Muscle of arm (tissue), 1 donor: ENCODE measurements at regions not wholly inside any gene's neighbourhood (a gene's known extent, or its start where the extent isn't known, plus 50 kb on each side); places are given as distances from the start of the nearest gene placed in this dataset.
A peak's percentile ranks its signal among the peaks of the same experiment; 100 is the strongest.
"Not testable (repeated sequence)": the region's sequence is repeated elsewhere in the genome, so short reads cannot be mapped to it uniquely, and the experiment has no call there.

Experiments
- DNase-seq: peaks from one replicate; pipeline ENCODE4 v3.0.0-alpha.2; 2013

DNA sequence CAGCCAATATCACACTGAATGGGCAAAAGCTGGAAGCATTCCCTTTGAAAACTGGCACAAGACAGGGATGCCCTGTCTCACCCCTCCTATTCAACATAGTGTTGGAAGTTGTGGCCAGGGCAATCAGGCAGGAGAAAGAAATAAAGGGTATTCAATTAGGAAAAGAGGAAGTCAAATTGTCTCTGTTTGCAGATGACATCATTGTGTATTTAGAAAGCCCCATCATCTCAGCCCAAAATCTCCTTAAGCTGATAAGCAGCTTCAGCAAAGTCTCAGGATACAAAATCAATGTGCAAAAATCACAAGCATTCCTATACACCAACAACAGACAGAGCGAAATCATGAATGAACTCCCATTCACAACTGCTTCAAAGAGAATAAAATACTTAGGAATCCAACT, 223.2 kb downstream of the MEX3B start:
- not testable (repeated sequence) for DNase-seq

DNA sequence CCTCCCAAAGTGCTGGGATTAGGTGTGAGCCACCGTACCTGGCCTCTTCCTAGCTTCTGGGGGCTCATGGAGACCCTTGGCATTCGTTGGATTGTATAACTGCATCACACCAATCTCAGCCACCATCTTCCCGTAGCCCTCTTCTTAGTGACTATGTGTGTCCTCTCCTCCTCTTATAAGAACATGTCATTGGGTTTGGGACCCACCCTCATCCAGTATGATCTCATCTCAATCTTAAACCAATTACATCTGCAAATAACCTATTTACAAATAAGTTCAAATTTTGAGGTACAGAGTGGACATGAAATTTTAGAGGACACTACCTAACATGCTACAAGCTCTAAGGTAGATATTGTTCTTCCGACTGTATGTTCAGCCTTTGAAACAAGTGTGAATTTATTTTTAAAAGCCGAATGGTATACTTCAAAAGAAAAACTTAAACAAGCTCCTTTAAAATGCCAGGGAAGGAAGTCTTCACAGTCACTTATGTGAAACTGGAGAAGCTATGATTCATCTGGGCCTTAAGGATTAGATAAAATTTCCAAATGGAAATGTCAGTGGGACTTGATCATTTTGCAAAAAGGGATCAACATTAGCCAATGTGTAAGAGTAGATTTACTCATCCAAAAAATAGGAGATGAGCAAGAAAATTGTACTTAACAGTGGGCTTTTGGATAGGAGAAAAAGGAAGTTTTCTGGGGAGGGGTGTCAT, 225.7 kb downstream of the MEX3B start:
- DNase-seq = no peak

DNA sequence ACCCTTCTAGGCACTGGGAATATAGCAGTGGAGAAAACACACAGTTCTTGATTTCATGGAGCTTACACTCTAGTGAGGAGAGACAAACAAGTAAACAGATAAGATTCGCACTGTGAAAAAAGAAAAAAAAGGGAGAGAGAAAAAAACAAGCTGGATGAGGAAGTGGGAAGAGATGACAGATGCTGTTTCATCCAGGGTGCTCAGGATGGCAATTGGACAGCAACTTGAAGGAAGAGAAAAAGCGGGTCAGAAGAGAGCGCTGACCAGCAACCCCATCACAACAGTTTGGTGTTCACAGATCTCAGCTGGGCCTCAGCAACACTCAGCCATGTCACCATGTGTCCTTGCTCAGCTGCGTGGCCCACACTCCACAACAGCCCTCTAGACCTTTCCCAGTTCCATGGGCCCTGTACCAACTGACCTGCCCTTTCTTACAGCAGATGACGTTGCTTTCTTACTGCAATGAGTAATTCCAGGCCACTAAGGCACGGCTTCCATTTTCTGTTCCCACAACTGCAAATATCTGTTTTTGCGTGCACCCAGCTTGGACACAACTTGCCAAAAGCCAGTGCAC, 230.8 kb downstream of the MEX3B start:
- DNase-seq = no peak

DNA sequence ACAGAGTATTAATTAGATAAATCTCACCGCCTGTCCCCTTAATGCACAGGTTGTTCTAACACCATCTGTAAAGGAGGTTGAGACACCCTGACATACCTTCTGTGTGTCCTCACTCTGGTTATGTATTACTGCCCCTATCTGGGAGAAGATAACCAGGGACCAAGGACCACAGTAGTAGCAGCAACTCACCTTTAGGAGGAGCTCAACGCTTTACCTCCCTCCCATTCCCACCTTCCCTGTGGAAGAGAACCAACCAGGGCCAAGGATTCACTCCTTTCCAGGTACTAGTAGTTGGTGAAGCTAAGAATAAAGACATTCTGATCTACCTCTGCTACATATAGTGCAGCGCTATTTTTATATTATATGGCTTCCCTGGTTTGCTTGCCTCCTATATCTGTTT, 232.6 kb downstream of the MEX3B start:
- DNase-seq = no peak

DNA sequence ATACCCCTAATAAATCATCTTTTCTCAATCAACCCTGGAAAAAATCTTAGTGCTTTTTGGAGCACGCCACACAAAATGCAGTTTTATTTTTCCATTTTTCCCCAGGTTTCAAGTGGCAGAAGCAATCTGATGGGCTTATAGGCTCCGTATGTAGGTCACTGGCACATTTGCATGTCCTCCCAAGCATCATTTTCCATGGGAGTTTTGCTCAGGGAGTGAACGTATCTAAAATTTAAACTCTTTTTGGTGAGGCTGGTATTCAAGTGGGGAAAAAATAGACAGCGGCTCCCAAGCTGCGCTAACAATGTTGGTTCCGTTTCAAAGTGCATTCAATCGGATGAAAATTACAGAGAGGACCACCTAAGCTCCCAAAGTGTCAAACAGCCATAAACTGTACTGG, 233.4 kb downstream of the MEX3B start:
- DNase-seq = no peak

DNA sequence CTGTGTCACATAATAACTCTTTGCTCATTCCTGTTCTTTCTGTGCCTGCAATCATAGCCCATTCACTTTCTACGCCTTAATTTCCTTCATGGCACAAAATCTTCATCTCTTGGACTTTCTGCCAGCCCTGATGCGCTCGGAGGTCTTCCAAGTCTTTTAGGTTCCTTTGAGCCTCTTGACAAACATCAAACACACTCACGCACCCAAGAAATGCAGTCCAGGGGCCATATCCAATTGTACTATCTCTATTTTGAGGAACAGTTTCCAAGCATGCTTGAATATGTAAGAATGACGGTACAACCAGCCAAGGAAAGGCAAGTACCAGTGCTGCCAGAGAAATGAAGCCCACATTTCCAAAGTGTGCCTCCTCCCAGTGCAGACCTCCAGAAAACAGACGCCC, 234.1 kb downstream of the MEX3B start:
- DNase-seq = no peak

DNA sequence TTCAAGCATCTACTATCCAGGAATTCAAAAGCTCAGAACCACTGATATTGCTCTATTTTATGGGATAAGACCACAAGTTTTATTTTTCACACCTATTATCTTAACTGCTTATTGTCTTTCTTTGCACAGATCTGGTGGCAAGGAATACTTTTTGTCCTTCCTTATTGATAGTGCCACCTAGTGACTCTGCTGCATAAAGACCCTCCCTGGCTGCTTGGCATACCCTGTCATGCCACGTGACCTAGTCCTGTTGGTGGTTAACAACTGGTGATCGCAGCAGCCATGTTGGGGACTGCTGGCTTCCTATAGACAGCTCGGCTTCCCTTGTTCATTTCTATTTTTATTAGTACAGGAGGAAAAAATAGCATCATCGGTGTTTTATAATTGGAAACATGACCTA, 236.3 kb downstream of the MEX3B start:
- DNase-seq = no peak

DNA sequence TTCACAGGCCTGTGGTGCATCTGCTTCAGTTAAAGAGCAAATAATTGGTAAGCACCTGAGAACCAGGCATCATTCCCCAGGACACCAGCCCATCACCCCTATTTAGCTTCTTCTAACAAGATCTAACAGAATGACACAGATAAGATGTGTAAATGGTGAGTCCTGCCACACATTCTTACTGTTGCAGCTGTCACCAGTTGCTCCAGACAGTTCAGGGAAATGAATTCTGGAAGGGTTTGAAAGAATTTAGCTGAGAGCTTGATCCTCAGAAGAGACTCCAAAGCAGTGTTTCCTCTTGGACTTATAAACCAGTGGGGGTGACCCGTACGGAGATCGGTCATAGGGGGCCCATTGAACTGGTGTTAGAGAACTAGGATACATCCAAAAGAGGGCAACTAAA, 238.0 kb downstream of the MEX3B start:
- no peak for DNase-seq

DNA sequence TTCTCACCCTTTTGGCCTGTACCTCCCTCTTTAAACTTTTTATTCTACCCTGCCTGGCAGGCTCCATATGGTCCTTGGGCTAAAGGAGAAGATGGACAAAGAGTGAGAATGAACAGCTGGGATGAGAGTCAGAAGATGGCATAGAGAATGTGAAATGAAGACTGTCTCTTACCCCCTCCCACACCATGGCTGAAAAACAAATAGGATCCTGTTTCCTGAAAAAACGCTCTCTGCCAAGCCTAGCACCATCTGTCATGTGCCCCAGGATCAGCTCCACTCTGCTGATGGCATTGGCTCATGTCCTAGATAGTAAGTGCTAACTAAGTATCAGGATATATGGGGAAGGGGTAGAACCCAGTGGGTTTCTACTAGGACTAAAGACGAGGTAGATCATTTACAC, 238.6 kb downstream of the MEX3B start:
- no peak for DNase-seq

DNA sequence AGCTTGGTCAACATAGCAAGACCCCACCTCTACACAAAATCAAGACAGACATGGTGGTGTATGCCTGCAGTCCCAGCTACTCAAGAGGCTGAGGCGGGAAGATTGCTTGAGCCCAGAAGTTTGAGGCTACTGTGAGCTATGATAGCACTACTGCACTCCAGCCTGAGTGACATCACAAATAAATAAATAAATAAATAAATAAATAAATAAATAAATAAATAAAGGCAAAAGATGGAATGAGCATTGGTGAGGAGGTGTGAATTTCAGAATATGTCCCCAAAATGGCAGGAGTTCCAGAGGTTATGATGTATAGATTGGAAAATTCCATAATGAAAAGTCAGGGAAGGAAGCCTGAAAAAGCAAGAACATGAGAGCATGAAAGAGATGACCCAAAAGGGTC, 249.9 kb downstream of the MEX3B start:
- DNase-seq = no peak

DNA sequence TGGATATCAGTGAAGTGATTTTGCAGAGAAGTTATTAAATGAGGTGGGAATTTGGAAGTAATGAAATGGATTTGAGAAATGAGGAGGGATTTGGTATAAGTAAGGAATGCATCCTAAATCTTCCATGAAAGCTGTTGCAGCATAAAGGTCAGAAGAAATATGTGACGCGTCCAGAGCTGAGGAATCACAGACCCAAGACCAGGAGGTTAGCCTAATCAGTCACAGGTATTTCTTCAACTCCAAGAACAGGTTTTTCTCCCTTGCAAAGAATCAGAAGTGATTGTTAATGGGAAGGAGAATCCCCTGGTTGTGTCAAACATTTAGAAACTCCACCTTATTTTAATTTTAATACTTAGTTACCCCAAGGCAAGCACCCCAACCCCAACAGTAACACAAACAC, 253.2 kb downstream of the MEX3B start:
- DNase-seq = no peak

DNA sequence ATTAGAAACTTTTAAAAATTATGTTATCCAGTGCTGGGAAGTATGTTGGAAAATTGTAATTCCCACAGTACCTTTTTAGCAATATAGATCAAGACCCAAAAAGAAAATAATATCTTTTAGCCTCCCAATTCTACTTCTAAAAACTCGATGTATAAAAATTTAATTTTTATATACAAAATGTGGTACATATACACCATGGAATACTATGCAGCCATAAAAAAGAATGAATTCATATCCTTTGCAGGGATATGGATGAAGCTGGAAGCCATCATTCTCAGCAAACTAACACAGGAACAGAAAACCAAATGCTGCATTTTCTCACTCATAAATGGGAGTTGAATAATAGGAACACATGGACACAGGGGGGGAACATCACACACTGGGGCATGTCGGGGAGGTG, 254.5 kb downstream of the MEX3B start:
- not testable (repeated sequence) for DNase-seq

DNA sequence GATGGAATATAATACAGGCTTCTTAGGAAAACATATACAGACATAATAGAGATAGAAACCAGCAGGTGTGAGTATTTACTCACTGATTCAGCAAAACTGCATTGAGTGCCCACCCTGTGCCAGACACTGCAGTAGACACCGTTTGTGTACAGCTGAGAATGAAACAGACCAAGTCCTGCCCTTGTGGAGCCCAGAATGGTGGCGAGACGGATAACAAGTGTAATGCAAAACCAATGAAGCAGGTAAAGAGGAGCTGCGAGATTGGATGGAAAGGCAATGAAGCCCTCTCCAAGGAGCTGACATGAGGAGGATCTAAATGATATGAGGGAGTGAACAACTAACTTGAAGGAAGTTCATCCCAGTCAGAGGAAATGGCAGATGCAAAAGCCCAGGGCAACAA, 256.4 kb downstream of the MEX3B start:
- DNase-seq = no peak

DNA sequence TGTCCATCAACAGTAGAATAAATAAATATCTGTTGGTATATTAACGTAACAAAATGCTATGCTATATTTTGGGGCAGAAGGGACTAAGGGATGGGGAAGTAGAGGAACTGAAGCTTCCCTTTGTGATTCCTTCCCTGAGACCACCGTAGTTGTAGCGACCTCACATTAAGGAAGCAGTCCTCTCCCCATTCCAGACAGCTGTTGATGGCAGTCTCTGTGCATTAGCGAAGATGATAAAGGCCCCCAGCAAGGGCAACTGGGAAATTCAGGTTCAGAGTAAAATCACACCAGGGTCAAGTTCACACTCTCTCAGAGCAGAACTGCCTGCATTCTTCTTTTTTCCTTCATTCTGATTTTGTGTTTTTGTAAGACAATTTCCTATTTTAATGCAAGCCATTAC, 259.0 kb downstream of the MEX3B start:
- no peak for DNase-seq

DNA sequence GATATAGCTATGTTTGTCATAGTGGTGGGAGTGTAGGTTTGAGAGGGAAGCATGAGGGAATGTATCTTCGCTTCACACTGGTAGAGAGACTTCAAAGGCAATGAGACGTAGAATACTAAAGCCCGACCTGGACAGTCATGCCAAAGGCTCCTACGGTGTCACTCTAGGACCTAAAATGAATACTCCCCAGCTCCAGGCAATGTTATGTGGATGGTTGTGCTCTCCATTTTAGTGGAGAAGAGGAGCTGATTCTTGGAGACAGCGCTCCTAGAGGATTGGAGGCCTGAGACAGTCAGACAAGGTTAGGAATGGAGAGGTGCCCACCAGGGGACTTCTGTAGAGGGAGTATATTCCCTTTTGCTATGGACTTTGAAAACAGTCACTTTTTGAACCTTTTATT, 260.1 kb downstream of the MEX3B start:
- DNase-seq = no peak

DNA sequence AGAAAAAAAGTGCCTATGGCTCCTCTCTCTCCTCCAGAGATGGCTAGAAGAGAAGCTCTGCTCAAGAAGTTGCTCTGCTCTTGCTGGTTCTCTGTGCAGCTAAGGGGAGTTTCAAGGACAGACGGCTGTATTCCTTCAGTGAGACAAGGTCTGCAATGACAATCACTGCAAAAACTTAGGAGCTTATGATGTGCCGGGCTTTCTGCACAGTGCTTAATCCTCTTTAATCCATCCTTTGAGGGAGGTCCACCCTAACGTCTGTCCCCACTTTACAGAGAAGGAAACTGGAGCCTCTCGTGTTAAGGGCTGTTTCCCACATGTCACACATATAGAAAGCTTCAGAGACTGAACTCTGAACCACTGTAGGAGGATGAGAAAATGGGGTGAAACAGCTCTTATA, 260.6 kb downstream of the MEX3B start:
- DNase-seq = no peak

DNA sequence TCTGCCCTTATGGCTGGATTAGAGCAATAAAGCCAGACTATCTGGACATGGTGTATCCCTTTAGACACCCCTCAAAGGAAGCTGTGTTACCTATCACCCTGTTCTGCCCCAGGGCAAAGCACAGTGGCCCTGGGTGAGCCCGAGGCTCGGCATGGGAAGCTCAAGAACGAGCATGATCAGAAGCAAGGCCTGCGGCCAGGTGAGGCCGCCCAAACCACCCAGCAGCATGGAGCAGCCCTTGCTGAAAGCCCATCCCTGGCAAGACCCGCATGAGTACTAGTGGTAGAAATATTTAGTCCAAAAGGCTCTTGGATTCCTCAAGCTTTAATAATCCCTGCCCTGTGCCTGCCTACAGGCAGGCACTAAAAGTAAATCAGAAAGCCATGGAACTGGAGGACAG, 261.1 kb downstream of the MEX3B start:
- no peak for DNase-seq

DNA sequence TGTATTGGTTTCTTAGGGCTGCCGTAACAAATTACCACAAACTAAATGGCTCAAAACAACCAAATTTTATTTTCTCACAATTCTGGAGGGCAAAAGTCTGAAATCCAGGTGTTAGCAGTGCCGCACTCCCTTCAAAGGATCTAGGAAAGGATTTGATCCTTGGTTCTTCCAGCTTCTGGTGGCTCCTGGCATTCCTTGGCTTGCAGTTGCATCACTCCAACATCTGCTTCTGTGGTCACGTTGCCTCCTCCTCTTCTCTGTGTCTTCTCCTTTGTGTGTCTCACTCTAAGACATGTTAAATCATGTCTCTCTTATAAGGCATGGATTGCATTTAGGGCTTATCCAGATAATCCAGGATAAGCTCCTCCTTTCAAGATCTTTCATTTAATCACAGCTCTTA, 262.2 kb downstream of the MEX3B start:
- DNase-seq = no peak

DNA sequence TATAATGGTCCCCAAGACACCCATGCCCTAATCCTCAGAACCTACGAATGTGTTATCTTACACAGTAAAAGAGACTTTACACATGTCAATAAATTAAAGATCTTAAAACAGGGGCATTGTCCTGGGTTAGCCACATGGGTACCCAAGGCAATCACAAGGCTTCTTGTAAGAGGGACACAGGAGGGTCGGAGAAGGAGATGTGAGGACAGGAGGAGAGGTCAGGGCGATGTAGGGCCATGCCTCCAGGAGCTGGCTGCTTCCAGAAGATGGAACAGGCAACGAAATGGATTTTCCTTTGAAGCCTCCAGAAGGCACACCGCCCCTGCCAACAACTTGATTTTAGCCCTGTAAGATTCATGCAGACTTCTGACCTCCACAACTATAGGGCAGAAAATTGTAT, 262.7 kb downstream of the MEX3B start:
- no peak for DNase-seq

DNA sequence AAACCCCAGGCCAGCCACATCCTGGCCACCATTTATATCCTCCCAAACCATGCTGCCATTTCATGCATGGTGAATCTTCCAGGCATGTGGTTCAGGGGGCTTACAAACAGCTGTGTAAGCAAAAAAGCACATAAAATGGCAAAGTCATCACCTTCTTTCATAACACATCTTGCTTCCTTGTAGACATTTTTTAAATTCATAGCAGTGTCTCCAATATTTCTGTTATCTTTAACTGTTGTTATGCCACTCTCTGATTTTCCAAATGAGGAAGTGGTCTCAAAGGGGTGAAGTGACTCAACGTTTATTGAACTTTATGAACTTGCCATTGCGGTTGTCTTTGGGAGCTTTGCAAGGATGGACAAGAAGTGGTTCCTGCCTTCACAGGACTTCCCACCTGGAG, 264.4 kb downstream of the MEX3B start:
- DNase-seq = no peak

DNA sequence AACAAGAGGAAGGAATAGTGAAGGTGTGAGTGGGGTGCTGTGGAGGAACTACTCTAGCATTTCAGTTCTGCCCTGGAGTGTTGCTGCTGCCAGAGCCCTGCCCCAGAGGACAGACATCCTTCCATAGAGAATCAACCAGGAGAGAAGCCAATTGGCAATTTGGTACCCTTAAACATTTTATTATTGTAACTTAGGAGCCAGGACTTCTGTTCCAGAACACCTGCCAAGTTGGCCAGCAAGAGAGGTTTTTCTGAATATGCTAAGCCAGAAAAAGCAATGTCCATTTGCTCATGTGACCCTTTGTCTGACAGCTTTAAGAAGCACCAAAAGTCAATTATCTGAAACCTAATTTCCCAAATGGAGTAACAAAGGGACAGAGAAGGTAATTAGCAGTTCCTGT, 264.9 kb downstream of the MEX3B start:
- DNase-seq = peak; percentile 26

DNA sequence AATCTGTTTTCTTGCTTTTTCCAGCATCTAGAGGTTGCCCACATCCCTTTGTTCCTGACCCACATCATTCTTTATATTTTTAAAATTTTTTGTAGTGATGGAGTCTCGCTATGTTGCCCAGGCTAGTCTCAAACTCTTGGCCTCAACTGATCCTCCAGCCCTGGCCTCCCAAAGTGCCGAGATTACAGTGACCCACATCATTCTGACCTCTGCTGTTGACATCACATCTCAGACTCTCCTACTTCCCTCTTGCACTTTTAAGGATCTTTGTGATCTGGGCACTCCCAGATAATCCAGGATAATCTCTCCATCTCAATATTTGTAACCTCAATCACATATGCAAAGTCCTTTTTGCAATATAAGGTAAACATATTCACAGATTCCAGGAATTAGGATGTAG, 266.6 kb downstream of the MEX3B start:
- no peak for DNase-seq

DNA sequence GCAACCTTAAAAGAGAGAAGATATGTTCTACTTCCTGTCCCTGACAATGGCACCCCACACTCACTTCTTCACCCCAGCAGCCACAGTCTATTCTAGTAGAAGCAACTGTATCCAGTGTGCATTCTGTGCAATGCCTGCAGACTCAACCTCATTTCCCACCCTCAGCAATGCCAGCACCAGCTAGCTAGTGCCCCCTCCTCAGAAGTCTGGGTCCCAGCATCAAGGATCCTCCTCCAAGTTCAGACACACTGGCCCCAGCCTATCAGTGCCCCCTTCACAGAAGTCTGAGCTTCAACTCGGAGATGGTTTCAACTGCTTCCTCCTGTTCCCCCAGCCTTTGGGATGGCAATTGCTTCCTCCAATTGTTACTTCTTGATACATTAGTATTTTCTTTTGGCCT, 268.3 kb downstream of the MEX3B start:
- DNase-seq = no peak

DNA sequence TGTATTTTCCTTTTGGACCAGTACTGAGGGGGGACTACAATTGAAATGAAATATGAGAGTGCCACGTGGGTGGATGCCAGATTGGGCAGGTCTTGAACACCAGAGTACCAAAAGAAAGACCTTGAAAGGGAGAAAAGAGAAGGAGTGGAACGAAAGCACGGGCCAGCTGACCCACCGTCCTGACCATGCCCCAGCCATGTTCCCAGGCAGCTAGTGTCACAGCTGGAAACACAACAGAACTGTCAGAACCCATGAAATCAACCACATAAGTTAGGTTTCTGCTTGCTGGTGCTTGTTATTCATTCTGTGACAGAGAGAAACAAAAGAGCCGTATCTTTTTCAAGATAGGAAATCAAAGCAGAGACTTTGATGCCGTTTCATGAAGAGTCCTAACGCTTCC, 268.8 kb downstream of the MEX3B start:
- no peak for DNase-seq
